SW 1271 (cell line): ENCODE measurements at regions not wholly inside any gene's neighbourhood (a gene's known extent, or its start where the extent isn't known, plus 50 kb on each side); places are given as distances from the start of the nearest gene placed in this dataset.
"Not testable (repeated sequence)": the region's sequence is repeated elsewhere in the genome, so short reads cannot be mapped to it uniquely, and the experiment has no call there.

Experiments used
- DNase-seq, 2 experiments: peaks; one replicate each; lab custom pipeline; 2025; lab: John Stamatoyannopoulos, UW

DNA sequence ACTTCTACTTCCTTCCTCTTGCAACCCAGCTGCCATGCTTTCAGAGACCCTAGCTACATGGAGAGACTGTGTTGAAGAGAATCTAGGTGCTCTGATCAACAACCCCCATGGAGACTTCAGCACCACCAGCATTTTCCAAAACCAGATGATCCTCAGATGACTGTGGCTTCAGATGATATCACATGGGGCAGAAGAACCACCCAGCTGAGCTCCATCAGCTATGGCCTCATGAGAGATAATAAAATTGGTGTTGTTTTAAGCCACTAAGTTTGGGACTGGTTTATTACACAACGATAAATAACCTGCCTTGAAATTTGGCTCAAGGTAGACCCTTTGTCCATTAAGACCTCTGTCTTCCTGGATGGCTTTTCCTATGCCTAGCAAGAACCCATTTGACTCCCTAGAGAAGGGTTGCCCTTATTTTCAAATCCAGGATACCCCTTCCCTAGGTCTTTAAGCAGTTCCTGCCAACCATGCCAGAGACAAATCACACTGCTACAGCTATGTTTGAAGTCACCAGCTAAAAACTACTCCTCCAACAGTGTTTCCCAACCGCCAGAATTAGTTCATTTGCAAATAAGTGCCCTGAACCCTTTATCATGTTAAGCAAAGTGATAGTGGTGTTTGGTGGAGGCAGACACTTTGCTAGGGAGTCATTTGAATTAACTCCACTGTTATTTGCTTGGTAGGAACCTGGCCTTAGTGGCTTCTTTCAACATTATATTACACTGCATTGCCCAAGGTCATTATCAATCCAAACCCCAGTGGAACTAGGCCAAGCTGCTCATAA lies 136.9 kb upstream of the PALS2 start:
- no peak for DNase-seq

DNA sequence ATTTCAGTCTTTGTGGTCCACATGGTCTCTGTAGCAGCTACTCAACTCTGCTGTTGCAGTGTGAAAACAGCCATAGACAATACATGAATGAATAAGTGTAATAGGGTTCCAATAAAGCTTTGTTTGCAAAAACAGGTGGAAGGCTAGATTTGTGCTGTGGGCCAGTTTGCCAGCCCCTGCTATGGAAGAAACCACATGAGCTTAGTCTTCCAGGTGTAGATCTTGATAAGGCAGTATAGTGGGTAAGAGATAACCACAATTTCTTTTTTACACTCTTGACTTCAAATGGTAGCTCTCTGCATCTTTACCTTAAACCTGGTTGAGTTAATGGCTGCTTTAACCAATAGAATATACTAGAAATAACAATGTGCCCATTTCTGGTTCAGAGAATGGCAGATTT lies 135.0 kb upstream of the PALS2 start:
- no peak for DNase-seq

DNA sequence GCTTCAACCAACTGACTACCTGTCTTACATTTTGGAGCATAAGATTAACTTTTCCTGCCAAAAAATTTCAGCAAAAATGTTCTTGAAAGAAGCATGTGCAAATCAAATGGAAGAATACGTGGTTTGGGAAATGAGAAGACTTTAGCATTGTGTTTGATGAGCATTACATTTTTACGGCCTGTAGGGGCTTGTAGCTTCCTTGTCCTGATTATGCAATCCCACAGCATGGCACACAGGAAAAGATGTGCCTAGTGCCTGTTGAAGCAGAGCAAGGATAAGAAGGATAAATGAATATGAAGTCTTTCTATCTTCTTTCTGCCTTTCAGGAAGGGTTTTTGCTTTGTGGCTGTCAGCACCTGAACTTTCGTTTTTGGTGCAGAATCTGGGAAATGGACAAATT lies 134.1 kb upstream of the PALS2 start:
- not testable (repeated sequence) for DNase-seq

DNA sequence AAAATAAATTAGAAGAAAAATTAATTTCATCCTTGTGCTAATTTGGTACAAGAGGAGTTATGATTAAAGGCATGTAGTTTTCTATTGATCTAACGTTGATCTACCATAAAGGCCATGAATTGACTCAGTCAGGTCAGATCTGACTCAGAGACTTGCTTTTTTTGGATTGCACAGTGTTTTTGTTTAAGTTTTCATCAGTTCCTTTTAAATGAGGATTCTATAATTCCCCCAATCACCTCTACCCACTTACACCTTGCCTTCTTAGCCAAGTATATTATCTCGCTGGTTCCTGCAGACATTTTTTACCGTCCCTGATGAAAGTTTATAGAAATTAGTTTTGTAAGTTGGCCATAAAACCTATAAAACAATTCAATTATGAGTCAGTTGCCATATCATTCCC lies 132.4 kb upstream of the PALS2 start:
- no peak for DNase-seq

DNA sequence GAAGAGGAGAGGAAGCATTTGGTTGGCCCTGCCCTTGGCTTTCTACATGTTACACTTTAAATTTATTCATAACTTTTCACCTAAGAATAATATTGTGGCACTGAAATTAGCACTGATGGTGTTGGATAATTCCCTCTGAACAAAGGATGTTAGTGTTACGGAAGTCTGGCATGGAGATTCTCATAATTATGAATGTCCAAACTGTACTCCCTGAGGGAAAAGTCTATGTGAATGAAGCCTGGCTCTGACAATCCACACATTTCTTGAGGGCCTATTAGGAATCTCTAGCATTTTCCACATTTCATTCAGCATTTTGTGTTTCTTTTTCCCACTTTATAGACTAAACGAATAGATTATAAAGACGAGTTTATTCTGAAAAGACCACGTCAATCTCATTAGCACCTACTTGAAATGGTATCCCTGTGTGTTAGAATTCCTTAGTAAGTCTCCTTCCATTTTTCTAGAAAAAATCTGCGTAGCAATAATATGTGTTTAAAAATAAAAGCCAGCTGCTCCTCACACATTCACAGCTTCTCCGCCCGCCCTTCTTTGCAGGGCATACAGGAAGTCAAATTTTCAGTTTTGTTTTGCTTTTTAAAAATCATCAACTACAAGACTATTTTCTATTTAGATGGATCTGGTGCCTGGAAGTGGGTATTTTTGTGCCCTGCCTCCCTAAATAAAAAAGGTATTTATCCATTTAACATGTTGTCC lies 131.8 kb upstream of the PALS2 start:
- DNase-seq, result no peak

DNA sequence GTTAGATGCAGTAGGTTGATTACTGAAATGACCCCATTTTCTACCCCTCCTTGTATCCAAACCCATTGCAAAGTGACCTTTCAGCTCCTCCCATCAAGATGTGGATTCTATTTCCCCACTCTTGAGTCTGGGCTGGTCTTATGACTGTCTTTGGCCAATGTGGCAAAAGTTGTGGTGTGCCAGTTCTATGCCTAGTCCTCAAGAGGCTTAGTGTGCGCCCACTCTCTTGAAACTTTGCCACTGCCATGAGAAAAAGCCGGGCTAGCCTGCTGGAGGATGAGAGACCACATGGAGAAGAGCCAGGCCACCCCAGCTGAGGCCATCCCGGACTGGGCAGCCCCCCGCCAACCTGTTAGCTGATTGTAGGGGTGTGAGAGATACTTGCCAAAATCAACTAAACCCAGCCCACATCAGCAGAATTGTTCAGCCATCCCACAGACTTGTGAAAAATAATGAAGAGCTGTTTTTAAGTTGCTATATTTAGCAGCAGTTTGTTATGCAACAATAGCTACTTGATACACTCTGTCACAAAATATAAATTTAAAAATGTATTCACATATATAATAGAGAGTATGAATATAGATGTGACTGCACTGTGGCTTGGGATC lies 131.0 kb upstream of the PALS2 start:
- no peak for DNase-seq

DNA sequence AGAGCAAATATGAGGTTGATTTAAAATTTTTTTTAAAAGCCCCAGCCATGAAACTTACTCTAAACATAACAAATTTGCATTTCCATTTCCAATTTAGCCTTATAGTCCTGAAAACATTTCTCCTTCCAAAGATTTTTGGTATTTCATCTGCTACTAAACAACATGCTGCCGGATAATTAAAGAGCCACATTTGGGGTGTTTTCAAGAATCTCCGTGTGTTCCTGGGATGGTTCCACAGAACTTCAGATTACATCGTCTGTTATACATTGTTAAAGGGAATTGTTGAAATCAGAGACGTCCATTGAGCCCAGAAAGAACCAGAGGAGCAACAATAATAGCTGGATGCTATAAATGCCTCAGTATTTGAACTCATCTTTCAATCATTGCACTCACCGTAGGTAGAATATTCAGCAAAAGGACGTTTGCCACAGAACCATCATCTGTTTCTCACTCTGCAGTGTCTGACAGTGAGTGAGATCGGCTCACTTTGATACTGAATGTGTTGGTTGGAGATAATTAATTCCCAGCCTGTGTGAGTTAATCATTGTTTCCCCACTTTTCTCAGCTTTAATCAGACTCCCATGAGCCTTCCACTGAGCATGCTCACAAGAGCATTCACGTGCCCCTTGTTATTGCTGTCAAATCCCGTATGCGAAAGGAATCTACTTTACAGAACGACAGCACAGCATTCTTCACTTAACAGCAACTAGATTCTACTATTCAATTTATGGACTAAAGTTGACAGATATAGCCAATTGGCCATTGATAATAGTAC lies 128.4 kb upstream of the PALS2 start:
- DNase-seq, result no peak

DNA sequence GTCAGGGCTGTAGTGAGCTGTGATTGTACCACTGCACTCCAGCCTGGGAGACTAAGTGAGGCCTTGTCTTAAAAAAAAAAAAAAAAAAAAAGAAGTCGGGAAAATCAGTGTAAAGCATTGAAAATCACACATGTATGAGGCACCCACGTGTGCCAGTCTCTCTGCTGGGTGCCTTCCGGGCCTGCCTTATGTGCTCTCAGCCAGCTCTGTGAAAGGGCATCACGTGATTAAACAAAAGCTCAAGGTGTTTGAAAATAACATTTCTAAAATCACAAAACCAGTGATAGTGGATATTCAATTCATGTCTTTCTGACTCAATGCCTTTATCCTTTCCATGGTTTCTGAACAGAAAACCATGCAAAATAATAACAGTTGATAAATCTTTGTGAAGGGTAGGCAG lies 125.2 kb upstream of the PALS2 start:
- no peak for DNase-seq

DNA sequence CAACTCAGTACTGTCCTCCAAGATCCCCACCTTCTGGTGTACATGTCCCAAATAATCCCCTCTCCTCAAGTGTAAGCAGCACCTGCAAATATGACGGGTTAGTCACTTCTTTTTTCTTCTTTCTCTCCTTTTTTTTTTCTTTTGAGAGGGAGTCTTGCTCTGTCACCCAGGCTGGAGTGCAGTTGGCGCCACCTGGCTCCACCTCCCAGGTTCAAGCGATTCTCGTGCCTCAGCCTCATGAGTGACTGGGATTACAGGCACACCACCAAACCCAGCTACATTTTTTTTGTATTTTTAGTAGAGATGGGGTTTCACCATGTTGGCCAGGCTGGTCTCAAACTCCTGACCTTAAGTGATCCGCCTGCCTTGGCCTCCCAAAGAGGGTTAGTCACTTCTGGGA lies 123.8 kb upstream of the PALS2 start:
- DNase-seq, result not testable (repeated sequence)

DNA sequence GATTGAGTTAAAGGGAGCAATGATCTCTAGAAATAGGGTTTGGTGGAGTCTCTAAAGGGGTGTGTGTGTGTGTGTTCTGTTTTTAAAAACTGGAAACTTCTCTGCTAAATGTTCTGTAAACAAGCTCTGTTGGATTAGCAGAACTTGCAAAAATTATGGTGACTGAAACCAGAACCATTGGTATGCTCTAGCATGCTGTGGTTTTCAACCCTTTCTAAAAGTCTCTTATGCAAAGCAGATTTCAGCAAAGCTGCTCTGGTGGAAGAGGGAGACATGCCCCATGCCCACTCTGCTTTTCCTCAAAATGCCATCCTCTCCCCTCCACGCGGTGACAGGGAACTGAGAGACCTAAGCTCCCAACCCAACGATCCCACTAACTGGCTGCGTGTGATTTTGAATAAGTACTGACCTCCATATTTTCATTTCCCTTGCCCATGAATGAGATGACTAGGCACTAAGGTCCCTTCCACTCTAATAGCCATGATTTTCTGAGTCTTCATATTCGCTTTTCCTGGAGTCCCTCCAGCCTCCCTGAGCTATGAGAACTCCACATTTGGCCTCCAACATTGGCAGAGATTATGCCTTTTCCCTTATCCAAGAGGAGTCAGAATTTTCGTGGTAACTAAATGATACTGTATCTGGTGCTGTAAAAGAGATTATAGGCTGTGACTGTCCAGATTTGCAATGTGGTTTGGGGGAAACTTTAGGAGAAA lies 117.3 kb upstream of the PALS2 start:
- DNase-seq, result no peak

DNA sequence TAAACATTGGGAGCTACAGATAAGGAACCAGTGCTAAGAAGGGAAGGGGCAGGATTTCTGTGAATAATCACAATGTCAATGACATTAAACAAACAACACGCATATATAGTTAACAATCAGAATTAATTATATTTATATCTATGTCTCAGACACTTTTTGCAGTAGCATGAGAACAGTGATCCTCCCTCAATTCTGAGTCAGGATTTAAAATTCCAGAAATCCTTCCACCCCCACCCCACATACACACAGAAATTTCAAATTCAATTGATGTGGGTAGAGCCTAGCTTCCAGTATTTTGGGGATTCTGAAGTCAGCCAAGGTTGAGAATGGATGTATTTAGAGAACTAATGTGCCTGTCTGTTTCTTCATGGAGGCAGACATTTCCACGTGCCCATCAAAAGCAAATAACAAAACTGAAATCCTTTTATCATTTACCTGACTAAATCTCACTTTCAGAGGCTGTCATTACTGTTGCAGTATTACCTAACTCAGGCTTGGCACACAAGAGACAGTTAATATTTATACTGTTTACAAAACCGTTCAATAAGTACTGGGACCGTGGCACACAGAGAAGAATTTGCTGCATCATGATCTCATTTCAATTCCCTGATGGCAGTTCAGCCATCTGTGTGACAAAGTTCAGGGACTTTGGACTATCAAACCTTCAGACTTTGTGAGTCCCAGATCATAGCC lies 116.6 kb upstream of the PALS2 start:
- DNase-seq, result no peak

DNA sequence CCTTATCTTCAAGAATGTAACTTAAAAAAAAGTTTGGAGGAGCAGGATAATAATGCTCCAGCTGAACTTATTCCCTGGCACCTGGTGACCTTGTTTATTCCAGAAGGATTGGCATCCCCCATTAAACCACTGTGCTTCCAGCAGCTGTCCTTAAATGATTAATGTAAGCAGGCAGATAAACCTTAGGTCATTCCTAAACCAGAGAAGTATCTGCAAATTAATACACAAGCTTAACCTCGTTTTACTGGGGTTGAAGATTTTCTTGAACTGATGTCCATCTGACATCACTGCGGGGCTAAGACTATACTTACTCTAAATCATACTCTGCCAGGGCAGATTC lies 116.1 kb upstream of the PALS2 start:
- DNase-seq, result no peak

DNA sequence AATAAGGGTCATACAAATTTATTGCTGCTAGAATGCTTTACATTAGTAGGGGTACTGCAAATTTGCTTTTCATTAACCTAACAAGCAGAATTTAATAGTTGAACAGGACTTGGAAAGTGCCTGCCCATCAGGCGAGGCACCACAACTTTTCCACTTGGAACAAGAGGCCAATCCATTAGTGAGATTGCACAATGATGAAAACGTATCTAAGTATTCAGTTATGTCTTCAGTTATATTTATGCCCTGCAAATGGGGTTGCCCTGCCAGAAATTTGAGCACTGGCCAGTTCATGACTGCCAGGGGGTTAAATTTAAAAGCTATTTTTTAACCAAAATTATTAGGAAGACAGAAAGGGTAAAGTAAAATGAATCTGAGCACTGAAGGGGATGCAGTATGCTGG lies 111.1 kb upstream of the PALS2 start:
- DNase-seq, result no peak

DNA sequence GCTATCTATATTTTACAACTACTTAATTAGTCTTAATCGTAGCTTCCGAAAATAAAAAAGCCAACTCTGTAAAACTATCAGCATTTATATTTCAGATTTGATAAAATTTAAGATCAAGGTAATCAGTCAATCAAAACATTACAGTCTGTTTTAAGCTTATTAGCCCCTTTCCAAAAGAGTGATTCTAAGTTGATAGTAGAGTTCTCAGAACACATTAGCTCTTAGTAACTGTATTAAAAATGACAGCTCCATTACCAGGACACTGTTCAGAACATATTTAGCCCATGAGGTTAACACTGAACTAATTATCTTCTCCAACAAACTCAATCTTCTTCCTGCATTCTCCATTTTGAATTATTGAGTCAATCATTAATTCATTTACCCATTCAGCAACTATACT lies 110.3 kb upstream of the PALS2 start:
- DNase-seq, result no peak

DNA sequence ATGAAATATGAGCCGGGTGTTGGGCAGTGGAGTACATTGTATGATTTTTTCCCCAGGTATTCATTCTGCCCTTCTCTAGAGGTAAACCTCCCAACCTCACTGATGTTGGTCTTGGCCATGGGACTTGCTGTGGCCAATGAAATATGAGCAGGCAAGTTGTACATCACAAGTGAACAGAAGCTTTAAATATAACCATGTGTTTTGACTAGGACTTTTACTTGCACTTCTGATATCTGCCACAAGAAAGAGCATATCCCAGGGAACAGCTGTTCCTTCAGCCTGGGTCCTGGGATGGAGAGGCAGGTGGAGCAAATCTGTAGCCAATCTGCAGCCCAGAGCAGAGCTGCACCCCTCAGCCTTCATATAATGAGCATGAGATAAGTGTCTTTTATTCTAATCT lies 109.8 kb upstream of the PALS2 start:
- no peak for DNase-seq

DNA sequence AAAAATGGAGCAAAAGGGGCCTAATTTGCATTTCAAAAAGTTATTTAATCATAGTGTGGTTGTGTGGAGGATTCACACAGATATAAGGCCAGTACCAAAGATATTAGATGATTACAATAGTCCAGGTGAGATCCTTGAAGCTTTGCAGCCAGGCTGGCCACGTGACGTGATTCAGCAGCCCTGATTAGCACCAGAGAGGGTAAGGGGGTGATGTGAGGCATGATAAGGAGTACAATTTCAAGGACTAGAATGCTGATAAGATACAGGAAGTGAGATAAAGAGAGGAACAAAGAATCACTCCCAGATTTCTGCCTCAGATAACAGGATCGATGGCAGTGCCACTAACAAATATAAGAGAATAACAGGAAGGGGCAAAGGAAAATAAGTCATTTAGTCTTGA lies 108.4 kb upstream of the PALS2 start:
- DNase-seq, result no peak

DNA sequence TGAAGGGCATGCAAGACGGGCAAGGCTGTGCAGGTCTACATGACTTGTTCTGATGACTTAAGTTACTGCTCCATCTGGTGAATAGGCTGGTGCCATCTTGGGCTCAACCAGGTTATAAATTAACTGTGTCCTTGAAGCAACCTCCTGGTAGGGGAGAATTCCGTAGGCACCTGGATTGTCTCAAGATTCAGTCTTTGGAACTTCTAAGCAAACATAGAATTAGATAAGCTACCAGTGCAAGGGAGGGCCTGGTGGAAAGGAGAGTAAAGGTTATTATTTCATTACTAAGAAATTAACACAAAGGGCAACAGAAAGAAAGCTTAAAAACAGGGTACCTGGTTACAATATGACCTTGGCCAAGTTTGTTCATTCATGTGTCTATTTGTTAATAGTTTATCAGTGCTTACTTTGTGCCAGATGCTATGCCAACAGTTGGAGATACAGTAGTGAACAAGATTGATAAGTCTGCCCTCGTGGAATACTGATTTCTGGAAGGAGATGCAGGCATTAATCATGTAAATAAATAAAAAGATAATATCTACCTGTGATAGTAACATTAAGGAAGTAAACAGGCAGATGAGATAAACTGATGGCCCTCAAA lies 107.0 kb upstream of the PALS2 start:
- DNase-seq, result no peak

DNA sequence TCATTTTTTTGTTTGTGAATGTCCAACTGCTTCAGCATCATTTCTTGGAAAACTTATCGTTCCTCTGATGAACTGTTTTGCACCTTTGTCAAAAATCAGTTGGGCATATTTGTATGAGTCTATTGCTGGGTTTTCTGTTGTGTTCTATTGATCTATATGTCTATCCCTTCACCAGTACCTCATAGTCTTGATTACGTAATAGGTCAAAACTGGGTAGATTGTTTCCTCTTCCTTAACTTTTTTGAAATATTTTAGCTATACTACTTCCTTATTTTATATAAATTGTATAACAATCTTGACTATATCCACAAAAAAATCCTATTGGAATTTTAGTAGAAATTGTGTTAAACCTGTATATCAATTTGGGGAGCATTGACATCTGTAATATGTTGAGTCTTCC lies 104.1 kb upstream of the PALS2 start:
- DNase-seq, result no peak

DNA sequence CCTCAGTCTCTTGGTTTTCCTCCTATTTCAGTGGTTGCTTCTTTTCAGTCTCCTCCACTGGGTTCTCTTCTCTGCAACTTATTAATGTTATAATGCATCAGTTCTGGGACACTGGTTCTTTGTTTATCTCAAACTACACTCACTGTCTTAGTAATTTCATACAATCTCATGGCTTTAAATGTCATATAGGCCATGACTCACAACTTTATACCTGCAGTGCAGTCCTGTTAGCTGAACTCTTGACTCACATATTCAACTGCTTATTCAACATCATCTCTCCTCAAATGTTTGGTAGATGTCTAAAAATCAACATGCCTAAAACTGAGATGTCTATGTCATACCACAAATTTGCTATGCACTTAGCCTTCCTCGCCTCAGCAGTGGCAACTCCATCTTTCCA lies 101.2 kb upstream of the PALS2 start:
- no peak for DNase-seq

DNA sequence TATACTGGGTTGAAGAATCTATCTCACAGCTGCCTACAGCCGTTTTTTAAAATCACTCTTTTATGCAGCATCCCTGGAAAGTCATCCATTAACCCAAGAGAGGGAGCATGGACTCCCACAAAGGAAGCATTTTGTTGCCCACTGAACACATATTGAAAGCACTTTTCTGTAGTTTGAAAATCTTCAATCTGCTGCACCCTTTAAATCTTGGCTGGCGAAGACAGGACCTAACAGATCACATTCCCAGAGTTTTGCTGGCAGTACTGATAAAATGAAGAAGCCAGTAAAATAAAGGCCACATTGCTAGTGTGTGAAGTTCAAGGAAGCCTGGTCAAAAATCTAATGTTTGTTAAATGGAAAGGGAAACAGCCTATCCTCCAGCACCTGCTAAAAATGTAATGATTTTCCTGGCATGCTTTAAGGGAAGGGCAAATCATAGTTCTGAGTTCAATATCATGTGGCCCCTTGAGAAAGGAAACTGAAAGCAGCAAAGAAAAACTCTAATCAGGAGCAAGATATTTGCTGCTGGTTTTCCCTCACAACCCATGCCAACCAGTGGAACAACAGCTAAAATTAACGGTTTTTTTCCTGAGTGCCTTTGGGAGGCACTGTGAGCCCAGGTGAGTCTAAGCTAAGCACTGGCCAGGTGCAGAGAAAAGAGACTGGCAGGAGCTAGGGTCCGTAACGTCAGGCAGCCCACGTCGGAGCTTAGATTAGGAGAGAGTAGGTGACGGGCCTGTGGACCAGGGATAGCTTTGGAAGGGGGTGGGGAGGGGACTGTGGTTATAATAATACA lies 97.9 kb upstream of the PALS2 start:
- DNase-seq, result no peak
